Trophoblast cell (in vitro differentiated cells and primary cell): ENCODE measurements at regions not wholly inside any gene's neighbourhood (a gene's known extent, or its start where the extent isn't known, plus 50 kb on each side); places are given as distances from the start of the nearest gene placed in this dataset.

Experiments
- DNase-seq, 2 donors: peaks; one replicate each; pipeline ENCODE4 v3.0.0-alpha.2; 2016
- H2AFZ ChIP-seq: 2 replicates; pipeline ENCODE4 v1.6.1; 2013; ENCODE audit warnings: low read length, moderate library complexity, mild to moderate bottlenecking; ENCODE audit not compliant: insufficient read depth, poor library complexity
- H2AK5ac ChIP-seq: 2 replicates; pipeline ENCODE4 v1.6.1; 2013; ENCODE audit warnings: mild to moderate bottlenecking, low read length
- H2BK120ac ChIP-seq: 2 replicates; pipeline ENCODE4 v1.6.1; 2013; ENCODE audit warnings: low read length, mild to moderate bottlenecking, moderate library complexity; ENCODE audit not compliant: insufficient read depth, poor library complexity
- H2BK12ac ChIP-seq: 2 replicates; pipeline ENCODE4 v1.6.1; 2013; ENCODE audit warnings: mild to moderate bottlenecking, low read length, moderate library complexity
- H2BK5ac ChIP-seq: 2 replicates; pipeline ENCODE4 v1.6.1; 2013; ENCODE audit warnings: low read length, low read depth, moderate library complexity, mild to moderate bottlenecking; ENCODE audit not compliant: poor library complexity
- H3K14ac ChIP-seq: 2 replicates; pipeline ENCODE4 v1.6.1; 2013; ENCODE audit warnings: mild to moderate bottlenecking, low read length
- H3K18ac ChIP-seq: 2 replicates; pipeline ENCODE4 v1.6.1; 2013; ENCODE audit warnings: mild to moderate bottlenecking, low read length
- H3K23ac ChIP-seq: 2 replicates; pipeline ENCODE4 v1.6.1; 2013; ENCODE audit warnings: low read length
- H3K27ac ChIP-seq: 2 replicates; pipeline ENCODE4 v1.5.1; 2013; ENCODE audit warnings: low read depth, mild to moderate bottlenecking, inconsistent platforms, low read length, moderate library complexity
- H3K27me3 ChIP-seq: 2 replicates; pipeline ENCODE4 v1.6.1; 2013; ENCODE audit warnings: inconsistent platforms, mild to moderate bottlenecking, low read length, moderate library complexity; ENCODE audit not compliant: insufficient read depth
- H3K36me3 ChIP-seq, 2 experiments: 1 replicate in 1 of 2; 2 replicates in 1 of 2; pipeline ENCODE4 v1.6.1; 2013; ENCODE audit warnings: low read length in 2 of 2, mild to moderate bottlenecking in 2 of 2, moderate library complexity in 1 of 2; ENCODE audit not compliant: insufficient read depth in 2 of 2, control insufficient read depth in 1 of 2
- H3K4ac ChIP-seq: 2 replicates; pipeline ENCODE4 v1.6.1; 2013; ENCODE audit warnings: low read depth, mild to moderate bottlenecking, low read length, moderate library complexity
- H3K4me1 ChIP-seq, 2 experiments: 1 replicate in 1 of 2; 2 replicates in 1 of 2; pipeline ENCODE4 v1.6.1; 2013; ENCODE audit warnings: low read length in 2 of 2, mild to moderate bottlenecking in 2 of 2, moderate library complexity in 1 of 2; ENCODE audit not compliant: insufficient read depth in 2 of 2, control insufficient read depth in 1 of 2
- H3K4me2 ChIP-seq: 2 replicates; pipeline ENCODE4 v1.6.1; 2013; ENCODE audit warnings: inconsistent platforms, mild to moderate bottlenecking, low read length, moderate library complexity
- H3K4me3 ChIP-seq: 2 replicates; pipeline ENCODE4 v1.5.1; 2013; ENCODE audit warnings: mild to moderate bottlenecking, low read depth, low read length, inconsistent platforms
- H3K79me1 ChIP-seq: one replicate; pipeline ENCODE4 v1.6.1; 2013; ENCODE audit warnings: low read length
- H3K79me2 ChIP-seq: 2 replicates; pipeline ENCODE4 v1.6.1; 2013; ENCODE audit warnings: low read length, mild to moderate bottlenecking; ENCODE audit not compliant: control insufficient read depth, insufficient read depth, poor library complexity
- H3K9ac ChIP-seq: 2 replicates; pipeline ENCODE4 v1.6.1; 2013; ENCODE audit warnings: mild to moderate bottlenecking, low read length
- H3K9me3 ChIP-seq: 2 replicates; pipeline ENCODE4 v1.6.1; 2013; ENCODE audit warnings: low read depth, mild to moderate bottlenecking, control low read depth, inconsistent platforms, low read length; ENCODE audit not compliant: insufficient read depth
- H4K12ac ChIP-seq: 2 replicates; pipeline ENCODE4 v1.6.1; 2013; ENCODE audit warnings: low read depth, mild to moderate bottlenecking, low read length, moderate library complexity
- H4K8ac ChIP-seq: 2 replicates; pipeline ENCODE4 v1.6.1; 2013; ENCODE audit warnings: low read depth, mild to moderate bottlenecking, low read length, moderate library complexity
- H4K91ac ChIP-seq: one replicate; pipeline ENCODE4 v1.6.1; 2013; ENCODE audit warnings: low read depth, mild to moderate bottlenecking, low read length, moderate library complexity
- WGBS: extraction: QIAGEN DNeasy Blood & Tissue Kit; methylation state at CpG from one replicate; pipeline ENCODE4 v1.1.7; 2013; ENCODE audit warnings: missing lambda C conversion rate; ENCODE audit not compliant: insufficient read length, insufficient coverage; ENCODE audit errors: extremely low coverage; 5-methylcytosine and 5-hydroxymethylcytosine counted together

DNA sequence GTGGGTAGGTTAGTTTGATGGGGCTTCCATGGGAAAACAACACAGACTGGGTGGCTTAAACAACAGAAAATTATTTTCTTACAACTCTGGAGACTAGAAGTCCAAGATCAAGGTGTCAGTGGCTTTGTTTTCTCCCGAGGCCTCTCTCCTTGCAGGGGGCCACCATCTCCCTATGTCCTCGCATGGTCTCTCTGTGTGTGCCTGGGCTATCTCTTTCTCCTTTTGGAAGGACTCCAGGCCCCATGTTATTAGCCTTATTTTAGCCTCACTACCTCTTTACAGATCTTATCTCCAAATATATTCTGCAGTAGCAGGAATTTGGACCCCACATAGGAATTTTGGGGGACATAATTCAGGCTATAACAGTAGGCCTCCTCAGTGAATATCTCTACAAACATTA is 372.7 kb upstream of the FAT3 start:
- WGBS = no CpG with 5 or more reads among the region's 2 CpGs

DNA sequence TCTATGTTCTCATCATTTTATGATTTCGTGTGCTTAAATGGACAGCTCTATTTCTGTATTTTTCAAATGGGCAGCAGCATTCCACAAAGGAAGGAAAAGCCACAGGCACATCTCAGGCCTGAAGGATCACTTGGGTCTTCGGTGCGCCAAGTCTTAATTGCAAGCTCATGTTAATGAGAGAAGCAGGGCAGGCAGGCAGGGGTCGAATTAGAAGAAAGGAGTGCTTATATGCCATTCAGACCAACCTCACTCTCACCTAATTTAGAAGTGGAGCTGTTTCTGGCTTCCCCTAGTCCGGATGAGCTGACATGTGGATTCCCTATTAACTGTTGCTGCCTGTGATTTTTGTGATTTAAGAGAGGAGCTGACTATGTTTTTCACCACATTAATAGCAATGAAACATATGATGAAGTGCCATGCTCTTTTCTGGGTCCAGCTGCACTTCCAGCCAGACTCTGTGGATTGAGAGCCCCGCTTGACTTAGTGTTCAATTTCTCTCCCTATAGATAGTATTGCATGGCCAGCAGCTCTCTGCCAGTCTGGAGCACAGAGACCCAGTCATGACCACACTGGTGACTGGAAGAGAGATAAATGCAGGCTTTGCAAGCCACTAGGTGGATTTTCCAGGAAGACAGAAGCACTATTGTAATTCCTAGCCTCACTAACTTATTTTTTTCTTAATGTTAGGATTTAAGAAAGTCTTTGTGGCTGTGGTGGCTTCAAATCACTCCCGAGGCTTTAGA is 373.9 kb upstream of the FAT3 start:
- WGBS = no CpG with 5 or more reads among the region's 7 CpGs

More for the DNA sequence above, 372.7 kb upstream of the FAT3 start:
- Histone ChIP-seq H2BK12ac (no peak overlapping the region), H4K91ac (no peak overlapping the region), H3K23ac (no peak overlapping the region), H2BK5ac (no peak overlapping the region), H4K8ac (no peak overlapping the region), H3K4me3 (no peak overlapping the region), H2BK120ac (no peak overlapping the region), H3K27ac (no peak overlapping the region), H3K4me1 (peaks cover 4 to 5% of the 10 kb centered on the region in 2 experiments), H3K79me1 (peaks cover 2% of the 10 kb centered on the region), H2AFZ (no peak overlapping the region), H2AK5ac (no peak overlapping the region), H3K18ac (no peak overlapping the region), H3K4ac (no peak overlapping the region), H3K79me2 (no peaks in the 10 kb centered on the region), H3K9me3 (no peaks in the 10 kb centered on the region), H3K9ac (no peak overlapping the region), H3K36me3 (no peaks in the 10 kb centered on the region), H3K14ac (no peak overlapping the region), H3K27me3 (no peaks in the 10 kb centered on the region), H3K4me2 (no peak overlapping the region), H4K12ac (no peak overlapping the region)
- no peak for DNase-seq

DNA sequence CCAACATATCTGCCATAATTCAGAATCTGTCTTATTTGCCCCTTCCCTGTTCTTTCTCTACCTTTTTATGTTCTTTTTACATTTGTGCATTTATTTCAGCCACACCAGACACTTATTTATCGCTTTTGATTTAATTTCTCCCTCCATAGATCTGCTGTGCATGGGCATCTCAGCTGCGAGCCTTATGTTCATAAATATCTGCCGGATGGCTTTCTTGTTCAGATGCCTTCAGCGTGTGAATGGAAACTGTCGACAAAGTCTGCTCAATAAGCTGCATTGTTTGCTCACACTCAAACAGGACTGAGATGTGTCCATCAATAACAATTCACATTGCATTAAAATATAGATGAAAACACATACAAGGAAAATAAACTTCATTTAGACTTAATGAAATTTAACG is 374.6 kb upstream of the FAT3 start:
- WGBS = no CpG with 5 or more reads among the region's 6 CpGs
- no peaks in the 10 kb centered on the region for H3K9me3 ChIP-seq

More for the DNA sequence above, 373.9 kb upstream of the FAT3 start:
- Histone ChIP-seq H2BK12ac (peak overlapping the region; percentile 59), H3K36me3 (no peaks in the 10 kb centered on the region), H3K79me2 (no peaks in the 10 kb centered on the region), H2AK5ac (no peak overlapping the region), H4K12ac (no peak overlapping the region), H2AFZ (no peak overlapping the region), H3K23ac (no peak overlapping the region), H4K91ac (no peak overlapping the region), H3K27me3 (no peaks in the 10 kb centered on the region), H3K4me3 (no peak overlapping the region), H3K79me1 (peaks cover 2% of the 10 kb centered on the region), H4K8ac (no peak overlapping the region), H3K9ac (no peak overlapping the region), H2BK5ac (no peak overlapping the region), H2BK120ac (no peak overlapping the region), H3K4me1 (peaks cover 4 to 5% of the 10 kb centered on the region in 2 experiments), H3K18ac (no peak overlapping the region), H3K4ac (no peak overlapping the region), H3K27ac (no peak overlapping the region), H3K9me3 (no peaks in the 10 kb centered on the region), H3K4me2 (no peak overlapping the region), H3K14ac (no peak overlapping the region)
- no peak for DNase-seq

DNA sequence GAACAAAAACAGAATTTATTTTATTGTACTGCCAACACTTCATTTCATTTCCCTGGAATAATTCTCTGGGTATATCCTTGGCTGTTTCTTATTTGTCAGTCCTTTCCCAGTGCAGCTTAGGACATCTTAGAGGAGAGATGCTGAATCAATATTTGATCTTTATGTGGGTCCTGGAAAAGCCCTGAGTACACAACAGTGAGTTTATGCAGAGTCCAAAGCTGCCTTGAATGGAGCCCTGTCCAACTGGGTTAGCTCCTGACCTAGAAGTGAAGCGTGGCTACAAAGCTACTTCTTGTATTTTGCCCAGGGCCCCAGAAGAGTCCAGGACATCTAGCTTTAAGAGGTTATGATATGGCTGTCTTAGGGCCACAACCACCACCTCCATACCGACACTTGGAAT is 378.0 kb upstream of the FAT3 start:
- no peak overlapping the region for H3K27ac ChIP-seq
- peaks cover 2% of the 10 kb centered on the region for H3K79me1 ChIP-seq
- H4K91ac ChIP-seq = no peak overlapping the region
- H3K4me3 ChIP-seq = no peak overlapping the region
- no peaks in the 10 kb centered on the region for H3K79me2 ChIP-seq
- H3K36me3 ChIP-seq = no peaks in the 10 kb centered on the region
- WGBS = no CpG with 5 or more reads among the region's 2 CpGs
- no peak for DNase-seq
- no peak overlapping the region for H3K9ac ChIP-seq
- H3K9me3 ChIP-seq = no peaks in the 10 kb centered on the region
- H4K8ac ChIP-seq = no peak overlapping the region
- H3K27me3 ChIP-seq = no peaks in the 10 kb centered on the region
- H4K12ac ChIP-seq = no peak overlapping the region
- H3K18ac ChIP-seq = no peak overlapping the region
- no peak overlapping the region for H2BK12ac ChIP-seq
- no peak overlapping the region for H2BK5ac ChIP-seq
- no peak overlapping the region for H2AFZ ChIP-seq
- H3K4me2 ChIP-seq = no peak overlapping the region
- H3K4me1 ChIP-seq = peaks cover 4 to 5% of the 10 kb centered on the region in 2 experiments
- no peak overlapping the region for H2AK5ac ChIP-seq
- H2BK120ac ChIP-seq = no peak overlapping the region
- no peak overlapping the region for H3K14ac ChIP-seq
- H3K23ac ChIP-seq = no peak overlapping the region
- no peak overlapping the region for H3K4ac ChIP-seq

More for the DNA sequence above, 374.6 kb upstream of the FAT3 start:
- Histone ChIP-seq H3K14ac (no peak overlapping the region), H3K79me1 (peaks cover 2% of the 10 kb centered on the region), H3K79me2 (no peaks in the 10 kb centered on the region), H2BK5ac (no peak overlapping the region), H3K4me3 (no peak overlapping the region), H3K18ac (no peak overlapping the region), H3K9ac (no peak overlapping the region), H3K23ac (no peak overlapping the region), H3K27me3 (no peaks in the 10 kb centered on the region), H3K4me2 (no peak overlapping the region), H4K8ac (no peak overlapping the region), H3K36me3 (no peaks in the 10 kb centered on the region), H3K27ac (no peak overlapping the region), H2BK120ac (no peak overlapping the region), H2AFZ (no peak overlapping the region), H4K12ac (no peak overlapping the region), H4K91ac (no peak overlapping the region), H2AK5ac (no peak overlapping the region), H2BK12ac (no peak overlapping the region), H3K4ac (no peak overlapping the region), H3K4me1 (peaks cover 4 to 5% of the 10 kb centered on the region in 2 experiments)
- DNase-seq = no peak
